ENCODE measurements at regions not wholly inside any gene's neighbourhood (a gene's known extent, or its start where the extent isn't known, plus 50 kb on each side); places are given as distances from the start of the nearest gene placed in this dataset.

DNA sequence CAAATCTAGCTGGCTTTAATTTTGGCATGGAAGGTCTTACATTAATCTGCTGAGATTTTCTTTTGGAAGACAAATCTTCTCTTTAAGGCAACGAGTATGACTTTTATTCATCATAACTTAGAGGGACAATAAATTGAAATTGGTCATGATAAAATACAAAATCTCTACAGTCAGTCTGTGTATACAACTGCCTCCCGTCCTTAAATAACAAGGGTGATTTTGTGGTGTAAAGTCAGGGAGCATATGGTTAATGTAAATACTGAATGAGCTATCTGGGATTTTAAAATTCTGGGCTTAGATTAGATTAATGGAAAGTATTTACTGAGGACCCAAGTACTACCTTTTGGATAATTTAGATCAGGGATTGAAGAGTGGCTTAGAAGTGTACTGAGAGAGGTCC is 328.4 kb upstream of the HAND2 start (continued):
- TF ChIP-seq, protein P1, sequence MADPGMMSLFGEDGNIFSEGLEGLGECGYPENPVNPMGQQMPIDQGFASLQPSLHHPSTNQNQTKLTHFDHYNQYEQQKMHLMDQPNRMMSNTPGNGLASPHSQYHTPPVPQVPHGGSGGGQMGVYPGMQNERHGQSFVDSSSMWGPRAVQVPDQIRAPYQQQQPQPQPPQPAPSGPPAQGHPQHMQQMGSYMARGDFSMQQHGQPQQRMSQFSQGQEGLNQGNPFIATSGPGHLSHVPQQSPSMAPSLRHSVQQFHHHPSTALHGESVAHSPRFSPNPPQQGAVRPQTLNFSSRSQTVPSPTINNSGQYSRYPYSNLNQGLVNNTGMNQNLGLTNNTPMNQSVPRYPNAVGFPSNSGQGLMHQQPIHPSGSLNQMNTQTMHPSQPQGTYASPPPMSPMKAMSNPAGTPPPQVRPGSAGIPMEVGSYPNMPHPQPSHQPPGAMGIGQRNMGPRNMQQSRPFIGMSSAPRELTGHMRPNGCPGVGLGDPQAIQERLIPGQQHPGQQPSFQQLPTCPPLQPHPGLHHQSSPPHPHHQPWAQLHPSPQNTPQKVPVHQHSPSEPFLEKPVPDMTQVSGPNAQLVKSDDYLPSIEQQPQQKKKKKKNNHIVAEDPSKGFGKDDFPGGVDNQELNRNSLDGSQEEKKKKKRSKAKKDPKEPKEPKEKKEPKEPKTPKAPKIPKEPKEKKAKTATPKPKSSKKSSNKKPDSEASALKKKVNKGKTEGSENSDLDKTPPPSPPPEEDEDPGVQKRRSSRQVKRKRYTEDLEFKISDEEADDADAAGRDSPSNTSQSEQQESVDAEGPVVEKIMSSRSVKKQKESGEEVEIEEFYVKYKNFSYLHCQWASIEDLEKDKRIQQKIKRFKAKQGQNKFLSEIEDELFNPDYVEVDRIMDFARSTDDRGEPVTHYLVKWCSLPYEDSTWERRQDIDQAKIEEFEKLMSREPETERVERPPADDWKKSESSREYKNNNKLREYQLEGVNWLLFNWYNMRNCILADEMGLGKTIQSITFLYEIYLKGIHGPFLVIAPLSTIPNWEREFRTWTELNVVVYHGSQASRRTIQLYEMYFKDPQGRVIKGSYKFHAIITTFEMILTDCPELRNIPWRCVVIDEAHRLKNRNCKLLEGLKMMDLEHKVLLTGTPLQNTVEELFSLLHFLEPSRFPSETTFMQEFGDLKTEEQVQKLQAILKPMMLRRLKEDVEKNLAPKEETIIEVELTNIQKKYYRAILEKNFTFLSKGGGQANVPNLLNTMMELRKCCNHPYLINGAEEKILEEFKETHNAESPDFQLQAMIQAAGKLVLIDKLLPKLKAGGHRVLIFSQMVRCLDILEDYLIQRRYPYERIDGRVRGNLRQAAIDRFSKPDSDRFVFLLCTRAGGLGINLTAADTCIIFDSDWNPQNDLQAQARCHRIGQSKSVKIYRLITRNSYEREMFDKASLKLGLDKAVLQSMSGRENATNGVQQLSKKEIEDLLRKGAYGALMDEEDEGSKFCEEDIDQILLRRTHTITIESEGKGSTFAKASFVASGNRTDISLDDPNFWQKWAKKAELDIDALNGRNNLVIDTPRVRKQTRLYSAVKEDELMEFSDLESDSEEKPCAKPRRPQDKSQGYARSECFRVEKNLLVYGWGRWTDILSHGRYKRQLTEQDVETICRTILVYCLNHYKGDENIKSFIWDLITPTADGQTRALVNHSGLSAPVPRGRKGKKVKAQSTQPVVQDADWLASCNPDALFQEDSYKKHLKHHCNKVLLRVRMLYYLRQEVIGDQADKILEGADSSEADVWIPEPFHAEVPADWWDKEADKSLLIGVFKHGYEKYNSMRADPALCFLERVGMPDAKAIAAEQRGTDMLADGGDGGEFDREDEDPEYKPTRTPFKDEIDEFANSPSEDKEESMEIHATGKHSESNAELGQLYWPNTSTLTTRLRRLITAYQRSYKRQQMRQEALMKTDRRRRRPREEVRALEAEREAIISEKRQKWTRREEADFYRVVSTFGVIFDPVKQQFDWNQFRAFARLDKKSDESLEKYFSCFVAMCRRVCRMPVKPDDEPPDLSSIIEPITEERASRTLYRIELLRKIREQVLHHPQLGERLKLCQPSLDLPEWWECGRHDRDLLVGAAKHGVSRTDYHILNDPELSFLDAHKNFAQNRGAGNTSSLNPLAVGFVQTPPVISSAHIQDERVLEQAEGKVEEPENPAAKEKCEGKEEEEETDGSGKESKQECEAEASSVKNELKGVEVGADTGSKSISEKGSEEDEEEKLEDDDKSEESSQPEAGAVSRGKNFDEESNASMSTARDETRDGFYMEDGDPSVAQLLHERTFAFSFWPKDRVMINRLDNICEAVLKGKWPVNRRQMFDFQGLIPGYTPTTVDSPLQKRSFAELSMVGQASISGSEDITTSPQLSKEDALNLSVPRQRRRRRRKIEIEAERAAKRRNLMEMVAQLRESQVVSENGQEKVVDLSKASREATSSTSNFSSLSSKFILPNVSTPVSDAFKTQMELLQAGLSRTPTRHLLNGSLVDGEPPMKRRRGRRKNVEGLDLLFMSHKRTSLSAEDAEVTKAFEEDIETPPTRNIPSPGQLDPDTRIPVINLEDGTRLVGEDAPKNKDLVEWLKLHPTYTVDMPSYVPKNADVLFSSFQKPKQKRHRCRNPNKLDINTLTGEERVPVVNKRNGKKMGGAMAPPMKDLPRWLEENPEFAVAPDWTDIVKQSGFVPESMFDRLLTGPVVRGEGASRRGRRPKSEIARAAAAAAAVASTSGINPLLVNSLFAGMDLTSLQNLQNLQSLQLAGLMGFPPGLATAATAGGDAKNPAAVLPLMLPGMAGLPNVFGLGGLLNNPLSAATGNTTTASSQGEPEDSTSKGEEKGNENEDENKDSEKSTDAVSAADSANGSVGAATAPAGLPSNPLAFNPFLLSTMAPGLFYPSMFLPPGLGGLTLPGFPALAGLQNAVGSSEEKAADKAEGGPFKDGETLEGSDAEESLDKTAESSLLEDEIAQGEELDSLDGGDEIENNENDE (IDR thresholded peaks at IDR 0.05; ENCODE audit: insufficient replicate concordance, low read length), result no peak
- TF ChIP-seq KDM5A (IDR thresholded peaks at IDR 0.05; ENCODE audit: low read length), result no peak
- no peak for TF ChIP-seq JUN (IDR thresholded peaks at IDR 0.05; ENCODE audit: low read depth, low read length)
- TF ChIP-seq BRCA1 (IDR thresholded peaks at IDR 0.05; ENCODE audit: low read depth, low read length), result no peak
- no peak for TF ChIP-seq GTF2F1 (IDR thresholded peaks at IDR 0.05; ENCODE audit: borderline replicate concordance, low read depth, low read length)
- TF ChIP-seq FOSL1 (IDR thresholded peaks at IDR 0.05; ENCODE audit: insufficient read depth, low read depth, low read length), result no peak
- no peak for TF ChIP-seq MAFK (IDR thresholded peaks at IDR 0.05; ENCODE audit: low read depth, low read length)
- TF ChIP-seq SIN3A (conservative IDR thresholded peaks at IDR 0.05 in 1 of 2, IDR thresholded peaks at IDR 0.05 in 1 of 2; ENCODE audit: low read depth in 1 of 2, low read length in 2 of 2), result no peak
- TF ChIP-seq POU5F1 (IDR thresholded peaks at IDR 0.05; ENCODE audit: low read depth, low read length), result no peak
- TF ChIP-seq, protein P2, sequence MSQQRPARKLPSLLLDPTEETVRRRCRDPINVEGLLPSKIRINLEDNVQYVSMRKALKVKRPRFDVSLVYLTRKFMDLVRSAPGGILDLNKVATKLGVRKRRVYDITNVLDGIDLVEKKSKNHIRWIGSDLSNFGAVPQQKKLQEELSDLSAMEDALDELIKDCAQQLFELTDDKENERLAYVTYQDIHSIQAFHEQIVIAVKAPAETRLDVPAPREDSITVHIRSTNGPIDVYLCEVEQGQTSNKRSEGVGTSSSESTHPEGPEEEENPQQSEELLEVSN (IDR thresholded peaks at IDR 0.05), result no peak
- no peak for TF ChIP-seq RAD21 (IDR thresholded peaks at IDR 0.05 in 1 of 2, conservative IDR thresholded peaks at IDR 0.05 in 1 of 2; ENCODE audit: low read depth in 2 of 2, low read length in 2 of 2)
